DND-41 (cell line): ENCODE measurements at regions not wholly inside any gene's neighbourhood (a gene's known extent, or its start where the extent isn't known, plus 50 kb on each side); places are given as distances from the start of the nearest gene placed in this dataset.

ENCODE experiments used
- ATAC-seq: fragments of 200-7000 bp; cut with Tn5 transposase; 3 replicates; pipeline ENCODE4 v1.9.1; 2021; ENCODE audit warnings: low read depth; ENCODE audit not compliant: insufficient read depth
- DNase-seq: peaks from one replicate; pipeline ENCODE4 v3.0.0-alpha.2; 2020
- H2AFZ ChIP-seq: 2 replicates; pipeline ENCODE4 v1.6.0; 2012; ENCODE audit warnings: low read depth, low read length
- H3K27ac ChIP-seq: 2 replicates; pipeline ENCODE4 v1.5.1; 2012; ENCODE audit warnings: low read length, inconsistent platforms
- H3K27me3 ChIP-seq: fragments of 200-600 bp; sonication (generic); 2 replicates; pipeline ENCODE4 v1.6.0; 2012; ENCODE audit warnings: low read length, mild to moderate bottlenecking, inconsistent platforms; ENCODE audit not compliant: insufficient read depth, poor library complexity
- H3K36me3 ChIP-seq: 2 replicates; pipeline ENCODE4 v1.5.1; 2012; ENCODE audit warnings: low read length, inconsistent platforms; ENCODE audit not compliant: insufficient read depth
- H3K4me1 ChIP-seq: 2 replicates; pipeline ENCODE4 v1.5.1; 2012; ENCODE audit warnings: mild to moderate bottlenecking, low read length; ENCODE audit not compliant: insufficient read depth
- H3K4me2 ChIP-seq: 2 replicates; pipeline ENCODE4 v1.6.0; 2012; ENCODE audit warnings: mild to moderate bottlenecking, moderate library complexity, low read length, inconsistent platforms; ENCODE audit not compliant: insufficient read depth
- H3K4me3 ChIP-seq, 2 experiments: fragments of 200-600 bp in 1 of 2; shearing (Covaris generic) in 1 of 2; 2 replicates each; pipeline ENCODE4 v1.5.1; 2012 to 2016; ENCODE audit warnings: inconsistent platforms in 2 of 2, low read length in 2 of 2, mild to moderate bottlenecking in 2 of 2, low read depth in 1 of 2, moderate library complexity in 1 of 2
- H3K79me2 ChIP-seq: 2 replicates; pipeline ENCODE4 v1.6.0; 2012; ENCODE audit warnings: low read length, inconsistent platforms; ENCODE audit not compliant: insufficient read depth
- H3K9ac ChIP-seq: 2 replicates; pipeline ENCODE4 v1.6.0; 2012; ENCODE audit warnings: low read depth, mild to moderate bottlenecking, inconsistent platforms, low read length, moderate library complexity
- H3K9me3 ChIP-seq: 2 replicates; pipeline ENCODE4 v1.5.1; 2012; ENCODE audit warnings: low read length, moderate library complexity, mild to moderate bottlenecking, inconsistent platforms; ENCODE audit not compliant: insufficient read depth, severe bottlenecking
- H4K20me1 ChIP-seq: 2 replicates; pipeline ENCODE4 v1.6.0; 2012; ENCODE audit warnings: low read length; ENCODE audit not compliant: insufficient read depth
- EZH2 ChIP-seq: IDR thresholded peaks from 3 replicates; pipeline ENCODE4 v1.6.1; 2012; ENCODE audit warnings: borderline replicate concordance, low read depth, mild to moderate bottlenecking, moderate library complexity, low read length, inconsistent platforms; ENCODE audit not compliant: severe bottlenecking
- TF ChIP-seq, protein P1 (sequence below): IDR thresholded peaks from 2 replicates; pipeline ENCODE4 v1.5.1; 2012; ENCODE audit warnings: borderline replicate concordance, low read length, moderate library complexity, mild to moderate bottlenecking; ENCODE audit not compliant: poor library complexity, severe bottlenecking; ENCODE audit errors: extremely low read depth

DNA sequence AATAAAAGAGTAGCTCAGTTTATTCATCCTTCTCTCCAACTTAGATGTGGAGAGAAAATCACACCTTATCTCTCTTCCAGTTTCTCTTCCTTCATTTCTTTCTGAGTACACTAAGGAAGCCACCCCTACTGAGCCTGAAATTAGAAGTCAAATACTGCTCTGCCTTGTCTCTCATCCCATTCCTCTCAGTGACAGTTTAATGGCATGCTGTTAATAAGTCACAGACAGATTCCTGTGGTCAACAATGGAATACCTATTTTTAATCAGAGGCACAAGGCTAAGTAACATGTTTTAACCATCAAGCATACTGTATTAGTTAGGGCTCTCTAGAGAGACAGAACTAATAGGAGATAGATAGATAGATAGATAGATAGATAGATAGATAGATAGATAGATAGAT lies 253.2 kb downstream of the HTR7 start:
- H3K4me1 ChIP-seq: no peaks in the 10 kb centered on the region
- H3K4me3 ChIP-seq: no peak overlapping the region
- no peak overlapping the region for H3K9ac ChIP-seq
- no peaks in the 10 kb centered on the region for H4K20me1 ChIP-seq
- no peaks in the 10 kb centered on the region for H3K36me3 ChIP-seq
- no peak overlapping the region for H3K4me2 ChIP-seq
- no peaks in the 10 kb centered on the region for H3K79me2 ChIP-seq
- H3K9me3 ChIP-seq: no peaks in the 10 kb centered on the region
- TF ChIP-seq, protein P1, sequence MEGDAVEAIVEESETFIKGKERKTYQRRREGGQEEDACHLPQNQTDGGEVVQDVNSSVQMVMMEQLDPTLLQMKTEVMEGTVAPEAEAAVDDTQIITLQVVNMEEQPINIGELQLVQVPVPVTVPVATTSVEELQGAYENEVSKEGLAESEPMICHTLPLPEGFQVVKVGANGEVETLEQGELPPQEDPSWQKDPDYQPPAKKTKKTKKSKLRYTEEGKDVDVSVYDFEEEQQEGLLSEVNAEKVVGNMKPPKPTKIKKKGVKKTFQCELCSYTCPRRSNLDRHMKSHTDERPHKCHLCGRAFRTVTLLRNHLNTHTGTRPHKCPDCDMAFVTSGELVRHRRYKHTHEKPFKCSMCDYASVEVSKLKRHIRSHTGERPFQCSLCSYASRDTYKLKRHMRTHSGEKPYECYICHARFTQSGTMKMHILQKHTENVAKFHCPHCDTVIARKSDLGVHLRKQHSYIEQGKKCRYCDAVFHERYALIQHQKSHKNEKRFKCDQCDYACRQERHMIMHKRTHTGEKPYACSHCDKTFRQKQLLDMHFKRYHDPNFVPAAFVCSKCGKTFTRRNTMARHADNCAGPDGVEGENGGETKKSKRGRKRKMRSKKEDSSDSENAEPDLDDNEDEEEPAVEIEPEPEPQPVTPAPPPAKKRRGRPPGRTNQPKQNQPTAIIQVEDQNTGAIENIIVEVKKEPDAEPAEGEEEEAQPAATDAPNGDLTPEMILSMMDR: no peak
- no peak for TF ChIP-seq EZH2
- H2AFZ ChIP-seq: no peak overlapping the region
- no peak overlapping the region for H3K27ac ChIP-seq
- no peaks in the 10 kb centered on the region for H3K27me3 ChIP-seq
- DNase-seq (no peak), ATAC-seq (no peak)

DNA sequence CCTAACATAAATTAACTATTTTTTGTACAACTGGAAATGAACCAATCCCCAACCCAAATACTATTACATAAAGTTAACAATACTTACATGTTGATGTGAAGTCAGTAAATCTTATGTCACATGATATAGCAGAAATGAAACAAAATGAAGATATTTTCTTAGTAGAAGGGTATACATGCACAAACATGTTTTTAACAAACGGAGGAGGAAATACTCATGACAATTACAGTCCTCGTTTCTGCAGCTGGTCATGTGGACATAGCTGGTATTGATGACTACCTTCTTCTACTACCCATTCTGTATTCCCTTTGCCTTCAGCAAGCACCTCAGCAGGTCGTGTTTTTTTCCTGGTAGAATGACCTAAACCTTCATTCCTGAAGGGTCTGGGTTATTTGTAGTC lies 252.3 kb downstream of the HTR7 start:
- TF ChIP-seq, protein P1: no peak
- TF ChIP-seq EZH2: no peak
- Histone ChIP-seq H3K9ac (no peak overlapping the region), H3K27me3 (no peaks in the 10 kb centered on the region), H3K4me2 (no peak overlapping the region), H3K9me3 (no peaks in the 10 kb centered on the region), H2AFZ (no peak overlapping the region), H3K36me3 (no peaks in the 10 kb centered on the region), H3K27ac (no peak overlapping the region), H3K4me3 (no peak overlapping the region), H3K79me2 (no peaks in the 10 kb centered on the region), H4K20me1 (no peaks in the 10 kb centered on the region), H3K4me1 (no peaks in the 10 kb centered on the region)
- DNase-seq (no peak), ATAC-seq (no peak)

DNA sequence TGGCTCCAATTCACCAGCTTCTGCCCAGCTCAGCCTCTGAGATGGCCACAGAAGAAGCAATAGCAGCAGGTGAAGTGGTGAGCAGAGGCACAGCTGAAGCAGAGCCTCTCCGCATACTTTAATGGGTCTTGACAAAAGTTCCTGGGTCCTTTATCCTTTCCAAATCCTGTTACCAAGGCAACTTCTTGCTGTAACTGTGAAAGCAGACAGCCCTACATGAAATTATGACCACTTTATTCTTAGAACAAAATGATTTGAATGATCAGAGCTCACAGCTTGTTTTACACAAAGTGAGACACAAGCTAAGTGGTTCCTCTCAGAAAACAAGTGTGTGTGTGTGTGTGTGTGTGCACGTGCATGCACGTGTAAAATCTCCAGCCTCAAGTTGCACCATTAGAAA lies 245.6 kb downstream of the HTR7 start:
- H3K36me3 ChIP-seq: no peaks in the 10 kb centered on the region
- no peaks in the 10 kb centered on the region for H3K9me3 ChIP-seq
- no peaks in the 10 kb centered on the region for H3K27me3 ChIP-seq
- H3K4me3 ChIP-seq: no peak overlapping the region
- no peaks in the 10 kb centered on the region for H3K79me2 ChIP-seq
- no peaks in the 10 kb centered on the region for H4K20me1 ChIP-seq
- TF ChIP-seq EZH2: no peak
- TF ChIP-seq, protein P1: no peak
- H3K4me1 ChIP-seq: no peaks in the 10 kb centered on the region
- no peak overlapping the region for H3K27ac ChIP-seq
- no peak for DNase-seq
- H2AFZ ChIP-seq: no peak overlapping the region
- H3K9ac ChIP-seq: no peak overlapping the region
- ATAC-seq: no peak
- H3K4me2 ChIP-seq: no peak overlapping the region

DNA sequence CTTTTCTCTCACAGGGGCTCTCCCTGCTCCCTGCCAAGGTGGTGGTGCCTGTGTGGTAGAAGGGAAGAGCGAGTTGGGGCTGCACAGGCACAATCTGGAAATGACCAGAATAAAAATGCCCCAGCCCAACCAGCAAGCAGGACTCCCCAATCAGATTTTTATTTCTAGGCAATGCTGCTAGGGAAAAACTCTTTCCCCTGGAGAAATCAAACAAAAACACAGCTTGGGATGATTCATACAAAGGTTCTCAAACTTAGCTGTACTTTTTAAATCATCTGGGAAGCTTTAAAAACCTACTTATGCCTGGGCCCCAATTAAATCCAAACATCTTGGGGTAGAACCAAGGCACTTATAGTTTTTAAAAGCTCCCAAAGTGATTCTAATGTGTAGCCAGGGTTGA lies 243.2 kb downstream of the HTR7 start:
- no peaks in the 10 kb centered on the region for H3K36me3 ChIP-seq
- no peak overlapping the region for H3K9ac ChIP-seq
- H3K27ac ChIP-seq: no peak overlapping the region
- no peak for DNase-seq
- H3K4me1 ChIP-seq: no peaks in the 10 kb centered on the region
- H2AFZ ChIP-seq: no peak overlapping the region
- no peaks in the 10 kb centered on the region for H4K20me1 ChIP-seq
- TF ChIP-seq EZH2: no peak
- no peak overlapping the region for H3K4me3 ChIP-seq
- H3K27me3 ChIP-seq: no peaks in the 10 kb centered on the region
- no peaks in the 10 kb centered on the region for H3K9me3 ChIP-seq
- H3K79me2 ChIP-seq: no peaks in the 10 kb centered on the region
- ATAC-seq: no peak
- H3K4me2 ChIP-seq: no peak overlapping the region
